Fibroblast of lung (primary cell): ENCODE measurements at regions not wholly inside any gene's neighbourhood (a gene's known extent, or its start where the extent isn't known, plus 50 kb on each side); places are given as distances from the start of the nearest gene placed in this dataset.

Source experiments
- DNase-seq, 2 donors: peaks; one replicate each; pipeline versions ENCODE4 v3.0.0 to v3.0.0-alpha.2; 2010; ENCODE audit warnings: low read depth in 2 of 2
- H2AFZ ChIP-seq: 2 replicates; pipeline ENCODE4 v1.5.1; 2012; ENCODE audit warnings: low read length, control low read depth, inconsistent platforms
- H3K27ac ChIP-seq: 2 replicates; pipeline ENCODE4 v1.5.1; 2011; ENCODE audit warnings: low read length, control low read depth; ENCODE audit not compliant: insufficient read depth
- H3K27me3 ChIP-seq: 2 replicates; pipeline ENCODE4 v1.5.1; 2011; ENCODE audit warnings: mild to moderate bottlenecking, low read length; ENCODE audit not compliant: control insufficient read depth, insufficient read depth
- H3K36me3 ChIP-seq: 2 replicates; pipeline ENCODE4 v1.5.1; 2011; ENCODE audit warnings: low read length; ENCODE audit not compliant: control insufficient read depth, insufficient read depth
- H3K4me1 ChIP-seq: 2 replicates; pipeline ENCODE4 v1.5.1; 2011; ENCODE audit warnings: low read length; ENCODE audit not compliant: control insufficient read depth, insufficient read depth; ENCODE audit errors: extremely low read depth
- H3K4me2 ChIP-seq: 2 replicates; pipeline ENCODE4 v1.5.1; 2011; ENCODE audit warnings: low read length, control low read depth; ENCODE audit not compliant: insufficient read depth; ENCODE audit errors: extremely low read depth
- H3K4me3 ChIP-seq, 4 experiments: fragments of 200-600 bp in 1 of 4; sonication (generic) in 1 of 4; replicated peaks in 1 of 4; 2 replicates each; pipeline ENCODE4 v1.5.1; 2011 to 2016; ENCODE audit warnings: low read length in 4 of 4, low read depth in 3 of 4, mild to moderate bottlenecking in 3 of 4, control low read depth in 2 of 4, inconsistent platforms in 1 of 4, mixed read lengths in 1 of 4; ENCODE audit not compliant: insufficient read depth in 1 of 4; ENCODE audit errors: control extremely low read depth in 1 of 4
- H3K79me2 ChIP-seq: 2 replicates; pipeline ENCODE4 v1.5.1; 2012; ENCODE audit warnings: mild to moderate bottlenecking, low read length, inconsistent platforms; ENCODE audit not compliant: control insufficient read depth, insufficient read depth
- H3K9ac ChIP-seq: 2 replicates; pipeline ENCODE4 v1.5.1; 2011; ENCODE audit warnings: mild to moderate bottlenecking, low read length, control low read depth; ENCODE audit not compliant: insufficient read depth
- H3K9me3 ChIP-seq: 2 replicates; pipeline ENCODE4 v1.5.1; 2012; ENCODE audit warnings: low read depth, low read length; ENCODE audit not compliant: control insufficient read depth, insufficient read depth
- H4K20me1 ChIP-seq: 2 replicates; pipeline ENCODE4 v1.5.1; 2011; ENCODE audit warnings: low read length; ENCODE audit not compliant: control insufficient read depth, insufficient read depth; ENCODE audit errors: extremely low read depth
- CTCF ChIP-seq, 2 donors: IDR thresholded peaks in 1 of 2; conservative IDR thresholded peaks in 1 of 2; 1 replicate in 1 of 2; 2 replicates in 1 of 2; pipeline ENCODE4 v1.5.1; 2011 to 2012; ENCODE audit warnings: low read length in 2 of 2, control low read depth in 1 of 2, inconsistent platforms in 1 of 2, low read depth in 1 of 2, mild to moderate bottlenecking in 1 of 2
- EZH2 ChIP-seq: IDR thresholded peaks from 2 replicates; pipeline ENCODE4 v1.5.1; 2012; ENCODE audit warnings: low read length, control low read depth, mild to moderate bottlenecking; ENCODE audit errors: missing control alignments

- H3K27me3 ChIP-seq: no peaks in the 10 kb centered on the region
- no peaks in the 10 kb centered on the region for H3K4me1 ChIP-seq
- H3K36me3 ChIP-seq: no peaks in the 10 kb centered on the region
- TF ChIP-seq EZH2 (no peak), CTCF (conservative IDR thresholded peaks at IDR 0.05 in 1 of 2, IDR thresholded peaks at IDR 0.05 in 1 of 2; ENCODE audit: low read depth in 1 of 2, low read length in 2 of 2) (no peak)
- no peaks in the 10 kb centered on the region for H3K9me3 ChIP-seq
- H3K27ac ChIP-seq: no peak overlapping the region
- H3K4me3 ChIP-seq: no peak overlapping the region
- no peak for DNase-seq
- no peak overlapping the region for H3K9ac ChIP-seq
- no peaks in the 10 kb centered on the region for H3K79me2 ChIP-seq
- H4K20me1 ChIP-seq: no peaks in the 10 kb centered on the region
- H3K4me2 ChIP-seq: no peak overlapping the region
- H2AFZ ChIP-seq: no peak overlapping the region
These were observed 251.6 kb downstream of the IRX2 start for GRCh38 chr5:2499917-2500316.

- Histone ChIP-seq H3K27me3 (no peaks in the 10 kb centered on the region), H3K27ac (no peak overlapping the region), H2AFZ (no peak overlapping the region), H3K36me3 (no peaks in the 10 kb centered on the region), H3K4me1 (no peaks in the 10 kb centered on the region), H3K4me3 (no peak overlapping the region), H3K9ac (no peak overlapping the region), H4K20me1 (no peaks in the 10 kb centered on the region), H3K4me2 (no peak overlapping the region), H3K79me2 (no peaks in the 10 kb centered on the region), H3K9me3 (no peaks in the 10 kb centered on the region)
- no peak for TF ChIP-seq EZH2
- DNase-seq: no peak
These were observed 254.6 kb downstream of the IRX2 start for GRCh38 chr5:2496891-2497290.

- Histone ChIP-seq H3K9ac (no peak overlapping the region), H3K4me3 (no peak overlapping the region), H4K20me1 (no peaks in the 10 kb centered on the region), H3K4me1 (no peaks in the 10 kb centered on the region), H3K9me3 (no peaks in the 10 kb centered on the region), H3K27ac (no peak overlapping the region), H3K79me2 (no peaks in the 10 kb centered on the region), H3K36me3 (no peaks in the 10 kb centered on the region), H3K27me3 (no peaks in the 10 kb centered on the region), H2AFZ (no peak overlapping the region), H3K4me2 (no peak overlapping the region)
- TF ChIP-seq CTCF (conservative IDR thresholded peaks at IDR 0.05 in 1 of 2, IDR thresholded peaks at IDR 0.05 in 1 of 2; ENCODE audit: low read depth in 1 of 2, low read length in 2 of 2) (no peak), EZH2 (no peak)
- DNase-seq: no peak
These were observed 255.4 kb downstream of the IRX2 start for GRCh38 chr5:2496126-2496525.

GRCh38 chr5:2493356-2493755, 258.1 kb downstream of the IRX2 start:
- Histone ChIP-seq H3K27me3 (no peaks in the 10 kb centered on the region), H3K4me1 (no peaks in the 10 kb centered on the region), H3K27ac (no peak overlapping the region), H3K79me2 (no peaks in the 10 kb centered on the region), H3K4me2 (no peak overlapping the region), H3K9me3 (no peaks in the 10 kb centered on the region), H3K9ac (no peak overlapping the region), H3K36me3 (no peaks in the 10 kb centered on the region), H2AFZ (no peak overlapping the region), H3K4me3 (no peak overlapping the region), H4K20me1 (no peaks in the 10 kb centered on the region)
- no peak for DNase-seq
- no peak for TF ChIP-seq EZH2
